SK-N-MC (cell line): ENCODE measurements at regions not wholly inside any gene's neighbourhood (a gene's known extent, or its start where the extent isn't known, plus 50 kb on each side); places are given as distances from the start of the nearest gene placed in this dataset.

Source experiments
- DNase-seq: peaks from one replicate; pipeline ENCODE4 v3.0.0-alpha.2; 2011; ENCODE audit warnings: low read depth, low spot score
- H3K27ac ChIP-seq: fragments of 200-600 bp; sonication (generic); 2 replicates; pipeline ENCODE4 v1.5.1; 2016; ENCODE audit warnings: mixed run types
- H3K36me3 ChIP-seq: fragments of 200-600 bp; sonication (generic); 2 replicates; pipeline ENCODE4 v1.6.1; 2017; ENCODE audit warnings: antibody characterized with exemption, low read length, mixed read lengths; ENCODE audit not compliant: insufficient read depth
- H3K4me3 ChIP-seq: fragments of 200-600 bp; sonication (generic); 2 replicates; pipeline ENCODE4 v1.5.1; 2016
- H3K9ac ChIP-seq: fragments of 200-600 bp; sonication (generic); 2 replicates; pipeline ENCODE4 v1.8.0; 2017; ENCODE audit warnings: mixed run types, mixed read lengths; ENCODE audit not compliant: insufficient read length
- H3K9me3 ChIP-seq: fragments of 200-600 bp; sonication (generic); 2 replicates; pipeline ENCODE4 v1.6.1; 2017; ENCODE audit warnings: low read depth, mild to moderate bottlenecking, antibody characterized with exemption, low read length, moderate library complexity, mixed read lengths
- EZH2 ChIP-seq: fragments of 200-600 bp; sonication (generic); IDR thresholded peaks from one replicate; pipeline ENCODE4 v1.6.1; 2017; ENCODE audit warnings: antibody characterized with exemption
- FOXP2 ChIP-seq: optimal IDR thresholded peaks from 2 replicates; pipeline ENCODE3; 2011; ENCODE audit warnings: mild to moderate bottlenecking, moderate library complexity; ENCODE audit not compliant: insufficient read depth; ENCODE audit errors: extremely low read length, control extremely low read depth
- POLR2AphosphoS5 ChIP-seq: IDR thresholded peaks from 2 replicates; pipeline ENCODE4 v1.6.1; 2012; ENCODE audit warnings: mild to moderate bottlenecking, low read depth, low read length, borderline replicate concordance

DNA sequence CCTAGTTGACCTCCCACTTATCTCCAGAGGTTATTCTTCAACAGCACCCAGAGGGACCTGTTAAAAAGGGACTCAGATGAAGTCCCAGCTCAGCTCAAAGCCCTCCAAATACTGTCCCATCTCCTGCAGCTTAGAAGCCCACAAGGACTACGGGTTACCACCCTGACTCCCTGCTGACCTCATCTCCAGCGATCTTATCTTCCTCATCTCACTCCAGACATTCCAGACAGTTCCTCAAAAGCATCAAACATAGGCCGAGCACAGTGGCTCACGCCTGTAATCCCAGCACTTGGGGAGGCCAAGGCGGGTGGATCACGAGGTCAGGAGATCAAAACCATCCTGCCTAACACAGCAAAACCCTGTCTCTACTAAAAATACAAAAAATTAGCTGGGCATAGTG lies 263.8 kb upstream of the TLE4 start:
- H3K36me3 ChIP-seq, result no peaks in the 10 kb centered on the region
- H3K4me3 ChIP-seq, result no peak overlapping the region
- DNase-seq, result no peak
- TF ChIP-seq POLR2AphosphoS5, result no peak
- TF ChIP-seq EZH2, result no peak
- no peak for TF ChIP-seq FOXP2
- H3K9ac ChIP-seq, result no peak overlapping the region
- H3K27ac ChIP-seq, result no peak overlapping the region
- H3K9me3 ChIP-seq, result no peaks in the 10 kb centered on the region

- no peak for DNase-seq
- no peak for TF ChIP-seq EZH2
- TF ChIP-seq FOXP2, result no peak
- TF ChIP-seq POLR2AphosphoS5, result no peak
- Histone ChIP-seq H3K9ac (no peak overlapping the region), H3K9me3 (no peaks in the 10 kb centered on the region), H3K4me3 (no peak overlapping the region), H3K27ac (no peak overlapping the region), H3K36me3 (no peaks in the 10 kb centered on the region)
These were observed 258.9 kb upstream of the TLE4 start for GRCh38 chr9:79312686-79313421.

DNA sequence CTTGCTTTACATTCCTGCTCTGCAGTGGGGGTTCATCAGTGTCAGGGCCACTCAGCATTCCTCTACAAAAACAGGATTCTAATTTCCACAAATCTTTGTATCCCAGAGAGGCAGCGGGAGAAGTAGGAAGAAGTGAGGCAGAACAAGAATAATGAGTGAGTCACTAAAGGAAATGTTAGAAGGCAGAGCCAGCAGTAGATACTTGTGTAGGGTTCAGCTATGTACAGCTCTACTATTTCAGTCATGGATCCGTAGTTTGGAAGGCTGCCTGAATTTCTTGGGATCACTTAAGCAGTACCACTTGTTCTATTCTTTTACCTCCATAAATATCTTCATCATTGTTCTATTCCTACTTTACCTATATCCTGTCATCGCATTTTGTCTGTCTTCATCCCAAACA lies 246.3 kb upstream of the TLE4 start:
- H3K27ac ChIP-seq, result no peak overlapping the region
- DNase-seq, result no peak
- no peaks in the 10 kb centered on the region for H3K9me3 ChIP-seq
- TF ChIP-seq FOXP2, result no peak
- H3K9ac ChIP-seq, result no peak overlapping the region
- H3K36me3 ChIP-seq, result no peaks in the 10 kb centered on the region
- no peak overlapping the region for H3K4me3 ChIP-seq

GRCh38 chr9:79329861-79330260 lies 241.9 kb upstream of the TLE4 start:
- H3K36me3 ChIP-seq, result no peaks in the 10 kb centered on the region
- no peak for DNase-seq
- no peak overlapping the region for H3K9ac ChIP-seq
- no peak overlapping the region for H3K27ac ChIP-seq
- no peaks in the 10 kb centered on the region for H3K9me3 ChIP-seq
- no peak overlapping the region for H3K4me3 ChIP-seq
- no peak for TF ChIP-seq EZH2
- TF ChIP-seq FOXP2, result no peak
- TF ChIP-seq POLR2AphosphoS5, result no peak

DNA sequence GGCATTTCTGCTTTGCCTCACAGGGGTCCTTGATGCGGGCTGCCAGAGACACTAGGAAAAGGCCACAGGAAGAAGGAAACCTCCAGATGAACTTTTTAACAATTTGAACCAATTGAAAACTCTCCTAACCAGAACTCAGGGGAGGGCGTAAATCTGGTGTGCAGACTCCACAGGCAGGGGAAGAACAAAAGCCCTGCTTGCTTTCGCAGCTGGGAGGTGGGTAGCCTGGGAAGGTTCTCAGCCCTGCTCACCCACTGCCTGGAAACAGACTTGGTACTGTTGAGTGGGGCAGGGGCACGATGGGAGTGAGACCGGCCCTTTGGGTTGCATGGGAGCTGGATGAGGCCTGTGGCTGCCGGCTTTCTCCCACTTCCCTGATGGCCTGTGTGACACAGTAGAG lies 237.8 kb upstream of the TLE4 start:
- Histone ChIP-seq H3K36me3 (no peaks in the 10 kb centered on the region), H3K4me3 (no peak overlapping the region), H3K9ac (no peak overlapping the region), H3K9me3 (no peaks in the 10 kb centered on the region), H3K27ac (no peak overlapping the region)
- DNase-seq, result no peak
- TF ChIP-seq FOXP2, result no peak
- TF ChIP-seq POLR2AphosphoS5, result no peak
- no peak for TF ChIP-seq EZH2

GRCh38 chr9:79334711-79335110 lies 237.1 kb upstream of the TLE4 start:
- H3K4me3 ChIP-seq, result no peak overlapping the region
- H3K9ac ChIP-seq, result no peak overlapping the region
- no peak for DNase-seq
- H3K27ac ChIP-seq, result no peak overlapping the region
- H3K36me3 ChIP-seq, result no peaks in the 10 kb centered on the region
- no peak for TF ChIP-seq EZH2
- TF ChIP-seq POLR2AphosphoS5, result no peak
- TF ChIP-seq FOXP2, result no peak
- H3K9me3 ChIP-seq, result no peaks in the 10 kb centered on the region

DNA sequence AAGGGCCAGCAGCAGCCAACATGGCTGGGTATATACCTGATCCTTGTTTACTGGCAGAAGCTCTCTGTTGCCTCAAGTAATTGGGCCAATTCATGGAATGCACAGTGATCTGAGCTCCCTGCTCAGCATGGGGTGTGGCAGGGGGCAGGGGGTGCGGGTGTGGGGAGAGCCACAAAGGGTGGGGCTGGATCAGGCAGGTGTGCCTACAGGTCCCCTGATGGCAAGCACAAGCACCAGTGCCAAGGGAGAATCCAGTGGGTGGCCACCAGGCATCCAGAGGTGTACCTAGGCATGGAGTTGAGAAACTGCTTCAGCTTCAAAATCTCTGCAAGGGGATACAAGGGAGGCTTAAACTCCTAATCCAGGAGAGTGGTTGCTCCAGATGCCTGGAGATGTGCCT lies 235.8 kb upstream of the TLE4 start:
- Histone ChIP-seq H3K9ac (no peak overlapping the region), H3K9me3 (no peaks in the 10 kb centered on the region), H3K36me3 (no peaks in the 10 kb centered on the region), H3K4me3 (no peak overlapping the region), H3K27ac (no peak overlapping the region)
- DNase-seq, result no peak
- TF ChIP-seq FOXP2, result no peak
- TF ChIP-seq POLR2AphosphoS5, result no peak

GRCh38 chr9:79341561-79341960 lies 230.2 kb upstream of the TLE4 start:
- Histone ChIP-seq H3K36me3 (no peaks in the 10 kb centered on the region), H3K9ac (no peak overlapping the region), H3K4me3 (no peak overlapping the region), H3K9me3 (no peaks in the 10 kb centered on the region), H3K27ac (no peak overlapping the region)
- no peak for DNase-seq
- TF ChIP-seq EZH2 (no peak), POLR2AphosphoS5 (no peak), FOXP2 (no peak)

DNA sequence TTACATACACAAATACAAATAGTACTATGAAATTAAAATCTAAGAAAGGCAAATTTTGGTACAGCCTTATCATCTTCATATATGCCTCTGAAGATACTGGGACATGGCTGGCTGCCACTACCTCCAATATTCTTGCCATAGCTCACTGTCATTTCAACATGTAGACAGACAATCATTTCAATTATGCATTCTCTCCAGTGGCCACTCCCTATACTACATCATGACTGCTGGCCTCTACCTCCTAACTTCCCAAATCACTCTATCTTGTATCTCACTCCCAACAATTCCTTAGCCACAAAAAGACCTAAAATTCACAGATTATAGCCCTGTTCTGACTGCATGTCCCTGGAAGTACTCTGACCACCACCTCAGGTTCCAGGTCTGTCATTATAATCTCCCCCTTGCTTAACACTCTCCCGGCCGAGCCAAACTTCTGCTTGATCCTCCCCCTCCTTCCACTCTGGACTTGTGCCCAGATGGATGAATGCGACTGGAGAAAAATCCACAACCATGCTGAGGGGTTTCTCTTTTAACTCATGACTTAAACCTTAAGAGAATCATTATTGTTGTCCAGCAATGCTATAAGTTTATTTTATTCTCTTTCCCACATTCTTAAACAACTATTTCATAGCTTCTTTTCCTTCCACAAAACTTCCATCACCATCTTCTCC lies 225.3 kb upstream of the TLE4 start:
- no peak for TF ChIP-seq FOXP2
- TF ChIP-seq EZH2, result no peak
- TF ChIP-seq POLR2AphosphoS5, result no peak
- no peaks in the 10 kb centered on the region for H3K36me3 ChIP-seq
- no peaks in the 10 kb centered on the region for H3K9me3 ChIP-seq
- no peak overlapping the region for H3K9ac ChIP-seq
- DNase-seq, result no peak
- no peak overlapping the region for H3K27ac ChIP-seq
- no peak overlapping the region for H3K4me3 ChIP-seq

DNA sequence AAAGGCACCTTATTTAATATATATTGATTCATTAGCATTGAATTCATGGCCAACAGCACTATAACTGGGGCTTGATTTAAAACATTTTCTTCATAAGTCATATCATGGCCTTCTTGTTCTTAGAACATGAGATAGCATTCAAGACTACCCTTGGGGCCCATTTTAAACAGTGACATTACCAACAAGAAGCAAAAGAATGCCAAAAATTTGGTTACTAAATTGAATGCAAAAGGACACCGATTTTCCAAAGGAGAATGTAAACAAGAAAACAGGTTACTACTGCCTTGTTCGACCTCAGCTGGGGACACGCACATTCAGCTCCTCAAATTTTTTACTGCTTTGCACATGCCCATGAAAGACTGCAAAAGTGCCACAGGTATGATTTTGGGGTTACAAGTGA lies 219.4 kb upstream of the TLE4 start:
- Histone ChIP-seq H3K9ac (no peak overlapping the region), H3K4me3 (no peak overlapping the region), H3K9me3 (no peaks in the 10 kb centered on the region), H3K36me3 (no peaks in the 10 kb centered on the region), H3K27ac (no peak overlapping the region)
- TF ChIP-seq EZH2, result no peak
- no peak for TF ChIP-seq POLR2AphosphoS5
- TF ChIP-seq FOXP2, result no peak
- no peak for DNase-seq
